HG03460 (cell line): ENCODE measurements at regions not wholly inside any gene's neighbourhood (a gene's known extent, or its start where the extent isn't known, plus 50 kb on each side); places are given as distances from the start of the nearest gene placed in this dataset.
"Not testable (repeated sequence)": the region's sequence is repeated elsewhere in the genome, so short reads cannot be mapped to it uniquely, and the experiment has no call there.

ENCODE experiments used
- ATAC-seq: cut with Tn5 transposase; IDR thresholded peaks from one replicate; pipeline ENCODE4 v1.9.1; 2021; ENCODE audit not compliant: unreplicated experiment

GRCh38 chr17:30713805-30714204, 110.7 kb downstream of the CRLF3 start:
- not testable (repeated sequence) for ATAC-seq

- ATAC-seq, result not testable (repeated sequence)
Observed at GRCh38 chr17:30712859-30713258, 111.6 kb downstream of the CRLF3 start.

- ATAC-seq, result not testable (repeated sequence)
Observed at GRCh38 chr17:30711626-30712507, 112.6 kb downstream of the CRLF3 start.

- ATAC-seq, result not testable (repeated sequence)
Observed at GRCh38 chr17:30711176-30711575, 113.3 kb downstream of the CRLF3 start.

- not testable (repeated sequence) for ATAC-seq
Observed at GRCh38 chr17:30710276-30711088, 114.0 kb downstream of the CRLF3 start.

- not testable (repeated sequence) for ATAC-seq
Observed at GRCh38 chr17:30709561-30710275, 114.8 kb downstream of the CRLF3 start.

GRCh38 chr17:30709096-30709495, 115.4 kb downstream of the CRLF3 start:
- not testable (repeated sequence) for ATAC-seq

GRCh38 chr17:30708241-30709078, 116.0 kb downstream of the CRLF3 start:
- ATAC-seq, result not testable (repeated sequence)

GRCh38 chr17:30707724-30708240, 116.7 kb downstream of the CRLF3 start:
- not testable (repeated sequence) for ATAC-seq

- not testable (repeated sequence) for ATAC-seq
Observed at GRCh38 chr17:30706461-30707335, 117.8 kb downstream of the CRLF3 start.

- not testable (repeated sequence) for ATAC-seq
Observed at GRCh38 chr17:30706004-30706403, 118.5 kb downstream of the CRLF3 start.

GRCh38 chr17:30701498-30701989, 122.9 kb downstream of the CRLF3 start:
- no peak for ATAC-seq

GRCh38 chr17:30700833-30701232, 123.7 kb downstream of the CRLF3 start:
- not testable (repeated sequence) for ATAC-seq

- not testable (repeated sequence) for ATAC-seq
Observed at GRCh38 chr17:30697619-30698460, 126.7 kb downstream of the CRLF3 start.

GRCh38 chr17:30696234-30696633, 128.3 kb downstream of the CRLF3 start:
- no peak for ATAC-seq

- not testable (repeated sequence) for ATAC-seq
Observed at GRCh38 chr17:30695265-30695811, 129.2 kb downstream of the CRLF3 start.

- ATAC-seq, result not testable (repeated sequence)
Observed at GRCh38 chr17:30693772-30694171, 130.7 kb downstream of the CRLF3 start.
